Activated CD4-positive, CD25-positive, alpha-beta regulatory T cell treated with anti-CD3 and anti-CD28 coated beads, Interleukin-2, amount 50 U/mL, for 24 hours (primary cell): ENCODE measurements at regions not wholly inside any gene's neighbourhood (a gene's known extent, or its start where the extent isn't known, plus 50 kb on each side); places are given as distances from the start of the nearest gene placed in this dataset.
A peak's percentile ranks its signal among the peaks of the same experiment; 100 is the strongest.

ENCODE experiments used
- ATAC-seq, 2 donors: fragments of 150-1000 bp; cut with Tn5 transposase; one replicate each; pipeline ENCODE4 v1.10.0; 2021; ENCODE audit warnings: mild to moderate bottlenecking in 1 of 2, moderate library complexity in 1 of 2

GRCh38 chr3:31230425-31231223 is 302.1 kb upstream of the STT3B start:
- ATAC-seq = peak in 1 of 2 donors; percentile 22

GRCh38 chr3:31232055-31233025 is 300.4 kb upstream of the STT3B start:
- ATAC-seq = no peak

- no peak for ATAC-seq
Observed at GRCh38 chr3:31234145-31234544, 298.6 kb upstream of the STT3B start.

GRCh38 chr3:31235062-31235700 is 297.5 kb upstream of the STT3B start:
- ATAC-seq = no peak

- ATAC-seq = no peak
Observed at GRCh38 chr3:31237887-31238286, 294.8 kb upstream of the STT3B start.

DNA sequence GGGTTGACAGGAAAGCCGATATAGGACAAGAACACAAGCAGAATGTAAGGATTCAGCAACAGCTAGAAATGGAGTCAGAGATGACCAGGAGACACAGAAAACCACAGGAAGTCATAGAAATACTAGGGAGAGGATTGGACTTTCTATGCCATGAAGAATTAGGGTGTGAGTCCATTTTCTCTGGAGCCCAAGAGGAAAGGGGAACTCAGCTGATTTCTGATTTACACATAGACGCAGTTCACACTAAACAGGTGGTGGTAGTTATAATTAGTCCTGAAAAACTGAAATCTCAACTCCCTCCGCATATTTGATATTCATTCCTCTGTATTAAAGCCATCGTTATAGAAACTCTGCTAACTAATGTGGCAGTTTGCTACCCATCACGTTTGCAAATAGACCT is 292.7 kb upstream of the STT3B start:
- ATAC-seq = no peak

DNA sequence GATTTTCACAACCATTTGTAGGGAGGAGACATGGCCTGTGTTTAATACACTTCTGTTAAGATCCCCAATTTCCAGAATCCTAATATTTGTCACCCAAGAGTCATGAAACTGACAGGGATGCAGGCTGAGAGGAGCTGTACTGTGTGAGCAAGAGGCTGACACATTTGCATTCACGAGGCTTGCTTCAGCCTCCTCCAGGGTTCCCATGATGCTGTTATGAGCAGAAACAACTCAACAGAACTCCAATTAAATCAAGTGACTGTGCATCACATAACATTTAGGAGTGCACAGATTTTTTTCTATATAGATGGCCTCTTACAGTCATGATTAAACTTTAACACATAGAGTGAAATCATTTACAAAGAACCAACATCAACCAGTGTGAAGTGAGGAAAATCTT is 292.3 kb upstream of the STT3B start:
- ATAC-seq = no peak

DNA sequence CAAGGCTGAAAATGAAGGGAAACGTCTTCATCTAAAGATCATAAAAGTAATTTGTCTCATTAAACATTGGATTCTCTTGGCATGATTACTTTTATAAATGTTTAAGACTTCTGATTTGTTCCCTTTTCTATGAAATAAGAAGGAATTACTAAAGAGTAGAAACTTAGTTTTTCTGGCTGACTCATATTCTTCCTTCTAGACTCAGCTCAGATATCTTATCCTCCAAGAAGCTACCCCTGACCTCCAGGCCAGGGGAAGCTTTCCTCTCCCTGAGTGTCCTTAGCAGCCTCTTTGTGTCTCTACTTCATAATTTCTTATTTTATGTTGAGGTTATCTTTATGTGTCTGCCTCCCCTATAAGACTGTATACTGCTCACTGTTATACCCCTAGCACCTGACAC is 291.9 kb upstream of the STT3B start:
- no peak for ATAC-seq

- ATAC-seq = no peak
Observed at GRCh38 chr3:31241533-31241932, 291.2 kb upstream of the STT3B start.

GRCh38 chr3:31242026-31242960 is 290.4 kb upstream of the STT3B start:
- ATAC-seq = peak; percentile 79 to 87

GRCh38 chr3:31244929-31245817 is 287.6 kb upstream of the STT3B start:
- no peak for ATAC-seq

DNA sequence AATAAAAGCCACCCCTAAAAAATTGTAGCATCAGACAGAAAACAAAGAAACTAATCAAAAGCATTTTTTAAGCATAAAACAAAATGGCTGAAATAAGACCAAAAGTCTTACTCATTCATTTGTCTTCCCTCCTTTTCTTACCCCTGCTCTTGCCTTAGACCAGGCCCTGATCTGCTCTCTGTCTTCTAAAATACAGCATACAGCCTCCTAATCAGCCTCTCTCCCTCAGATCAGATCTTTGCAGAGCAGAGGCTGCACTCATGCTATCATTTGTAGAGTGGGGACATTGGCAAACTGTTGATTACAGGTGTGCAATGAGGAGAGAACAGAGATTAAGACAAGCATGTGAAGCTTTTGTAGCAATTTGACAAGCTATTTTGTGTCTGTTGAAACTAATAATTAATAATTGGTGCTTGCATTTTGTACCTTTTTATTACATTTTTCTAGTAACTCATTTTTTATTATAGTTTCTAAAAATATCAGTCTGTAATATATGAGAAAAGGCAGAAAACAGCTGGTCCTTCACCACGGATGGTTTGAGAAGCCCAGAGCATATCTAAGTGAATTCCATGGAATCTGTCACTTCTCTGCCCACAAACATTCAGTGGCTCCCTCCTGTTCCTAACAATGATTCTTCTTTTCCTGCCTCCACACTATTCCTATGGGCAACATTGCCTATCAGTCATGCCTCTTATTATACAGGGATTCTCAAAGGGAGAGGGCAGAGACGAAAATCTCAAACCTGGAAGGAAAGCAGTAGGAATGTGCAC is 286.2 kb upstream of the STT3B start:
- ATAC-seq = no peak

- no peak for ATAC-seq
Observed at GRCh38 chr3:31247063-31247447, 285.7 kb upstream of the STT3B start.

GRCh38 chr3:31247850-31248562 is 284.7 kb upstream of the STT3B start:
- ATAC-seq = no peak

- no peak for ATAC-seq
Observed at GRCh38 chr3:31248563-31248992, 284.1 kb upstream of the STT3B start.

DNA sequence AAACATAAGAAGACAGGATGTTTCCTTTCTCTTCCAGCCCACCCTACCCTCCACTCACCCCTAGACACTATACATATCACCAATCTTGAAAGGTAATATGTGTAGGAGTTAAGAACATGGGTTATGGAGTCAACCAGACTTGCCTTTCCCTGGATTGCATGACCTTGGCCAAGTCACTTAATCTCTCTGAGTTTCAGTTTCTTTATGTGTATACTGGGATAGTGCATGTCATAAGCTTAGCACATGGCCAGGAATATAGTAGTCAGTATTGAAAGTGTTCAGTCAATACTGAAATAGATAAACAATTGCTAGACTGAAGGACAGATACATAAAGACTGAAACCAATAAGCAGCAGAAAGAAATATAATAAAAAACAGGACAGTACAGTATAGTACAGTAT is 283.2 kb upstream of the STT3B start:
- ATAC-seq = peak in 1 of 2 donors; percentile 15

- no peak for ATAC-seq
Observed at GRCh38 chr3:31250116-31250777, 282.5 kb upstream of the STT3B start.

DNA sequence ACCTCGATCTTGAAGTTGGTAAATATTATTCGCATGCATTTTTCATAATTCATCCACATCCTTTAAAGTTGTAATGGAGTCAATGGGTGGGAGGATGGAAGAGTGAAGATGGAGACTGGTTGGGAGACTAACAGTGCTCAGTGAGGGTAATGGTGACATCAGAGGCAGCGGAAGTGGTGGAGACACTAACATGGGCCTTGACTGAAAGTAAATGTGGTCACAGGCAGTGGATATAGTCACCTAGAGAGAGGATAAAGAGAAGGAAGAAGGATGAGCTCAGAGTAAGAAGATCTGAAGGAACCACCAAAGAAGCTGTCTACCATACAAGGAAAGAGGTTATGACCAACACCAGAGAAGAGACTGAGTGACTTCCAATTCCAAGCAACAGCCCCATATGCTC is 281.6 kb upstream of the STT3B start:
- ATAC-seq = no peak
